ENCODE measurements at regions not wholly inside any gene's neighbourhood (a gene's known extent, or its start where the extent isn't known, plus 50 kb on each side); places are given as distances from the start of the nearest gene placed in this dataset.

DNA sequence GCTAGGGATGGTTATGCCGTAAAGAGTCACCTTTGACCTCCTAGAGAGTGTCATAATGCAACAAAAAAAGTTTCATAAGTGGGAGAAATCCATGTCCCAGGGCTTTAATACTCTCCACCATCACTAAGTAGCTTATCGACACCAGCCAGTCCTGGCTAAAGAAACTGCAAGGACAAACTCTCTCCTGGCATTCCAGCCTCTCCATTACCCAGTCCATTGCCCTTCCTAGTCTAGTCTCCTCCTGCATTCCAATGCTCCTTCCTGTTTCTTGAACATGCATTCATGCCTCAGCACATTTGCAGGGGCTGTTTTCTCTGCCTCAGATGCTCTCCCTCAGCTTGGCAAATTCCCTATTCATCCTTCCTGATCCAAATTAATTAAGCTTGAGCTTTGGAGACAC lies 364.1 kb downstream of the BRINP1 start:
- no peak for DNase-seq (ENCODE audit: low read depth in 2 of 2)

DNA sequence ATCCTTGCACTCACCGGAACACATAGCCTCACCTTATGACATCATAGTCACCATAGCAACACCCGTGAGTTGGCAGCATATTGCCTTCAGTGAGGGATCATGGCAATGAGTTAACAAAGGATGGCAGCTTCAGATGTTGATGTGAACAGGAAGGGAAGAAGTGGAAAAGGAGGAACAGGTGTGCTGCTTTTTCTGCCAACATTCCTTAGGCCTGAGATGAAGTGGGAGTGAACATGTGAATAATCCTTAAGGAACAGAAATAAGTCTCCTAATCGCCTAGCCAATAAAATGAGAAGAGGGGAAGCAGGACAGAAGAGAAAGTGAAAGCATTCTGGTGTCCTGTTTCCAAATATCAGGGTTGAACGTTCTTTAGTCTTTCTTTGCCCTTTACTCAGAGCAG lies 360.0 kb downstream of the BRINP1 start:
- DNase-seq (ENCODE audit: low read depth in 2 of 2) = no peak

DNA sequence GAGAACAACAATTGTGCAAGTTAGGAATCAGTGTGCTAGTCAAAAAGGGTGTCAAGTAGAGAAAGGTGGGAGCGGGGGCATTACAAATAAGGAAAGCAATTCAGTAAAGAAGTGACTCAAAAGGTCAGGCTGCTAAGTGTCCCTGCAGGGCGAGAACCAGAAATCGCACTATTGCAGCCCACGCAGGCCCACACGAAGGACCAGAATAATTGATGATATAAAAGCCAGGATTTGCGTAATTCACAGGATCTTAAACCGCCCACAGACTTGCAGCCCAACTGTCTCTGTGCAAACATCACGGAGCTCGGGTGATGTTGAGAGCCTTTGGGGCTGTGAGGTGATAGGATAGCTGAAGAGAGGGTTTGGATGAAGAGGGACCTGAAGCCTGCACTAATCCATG lies 349.0 kb downstream of the BRINP1 start:
- DNase-seq (ENCODE audit: low read depth in 2 of 2) = no peak

DNA sequence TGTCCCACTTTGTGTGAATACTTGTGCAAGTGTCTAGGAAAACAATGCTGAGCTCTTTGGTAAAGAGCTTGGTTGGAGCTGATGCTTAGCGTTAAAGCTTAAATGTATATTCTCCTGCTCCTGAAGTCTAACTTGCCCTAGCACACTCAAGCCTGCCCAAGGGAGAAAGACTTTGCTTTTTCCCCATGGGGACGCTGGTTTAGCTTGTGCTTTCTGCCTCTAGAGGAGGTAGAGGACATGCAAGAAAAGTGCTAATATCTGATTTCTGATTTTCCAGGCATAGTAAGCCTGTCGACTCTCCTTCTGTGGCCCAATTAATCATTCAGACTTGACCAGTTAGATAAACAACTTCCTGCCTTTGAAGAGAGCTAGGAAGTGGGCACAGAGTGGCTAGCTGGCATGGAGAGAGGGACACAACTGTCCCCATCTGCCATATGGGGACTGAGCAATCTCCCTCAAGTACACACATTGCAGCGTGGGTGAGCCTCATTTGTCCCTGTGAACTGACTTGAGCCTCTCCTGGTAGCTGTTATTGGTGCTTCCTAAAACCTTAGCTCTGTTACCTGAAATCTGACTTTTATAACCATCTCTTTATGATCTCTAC lies 348.4 kb downstream of the BRINP1 start:
- DNase-seq (ENCODE audit: low read depth in 2 of 2) = no peak

DNA sequence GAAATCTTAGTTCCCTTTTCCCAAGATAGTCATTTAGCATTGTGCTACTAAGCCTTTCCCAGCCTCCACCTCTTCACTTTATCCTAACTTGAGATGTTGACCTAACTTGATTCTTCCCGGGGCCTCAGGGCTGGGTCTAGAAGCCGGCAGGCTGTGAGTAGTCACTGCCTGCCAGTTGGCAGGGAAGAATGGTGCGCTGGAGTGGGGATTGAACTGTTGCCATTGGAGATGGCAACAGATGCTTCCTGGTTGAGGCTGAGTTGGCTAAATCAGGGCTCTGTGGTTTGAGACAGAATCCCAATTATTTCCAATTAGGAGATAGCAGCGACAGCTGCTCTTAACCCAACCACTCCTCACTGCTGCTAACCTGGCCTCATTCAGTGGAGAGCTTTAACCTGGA lies 343.1 kb downstream of the BRINP1 start:
- DNase-seq (ENCODE audit: low read depth in 2 of 2) = no peak

DNA sequence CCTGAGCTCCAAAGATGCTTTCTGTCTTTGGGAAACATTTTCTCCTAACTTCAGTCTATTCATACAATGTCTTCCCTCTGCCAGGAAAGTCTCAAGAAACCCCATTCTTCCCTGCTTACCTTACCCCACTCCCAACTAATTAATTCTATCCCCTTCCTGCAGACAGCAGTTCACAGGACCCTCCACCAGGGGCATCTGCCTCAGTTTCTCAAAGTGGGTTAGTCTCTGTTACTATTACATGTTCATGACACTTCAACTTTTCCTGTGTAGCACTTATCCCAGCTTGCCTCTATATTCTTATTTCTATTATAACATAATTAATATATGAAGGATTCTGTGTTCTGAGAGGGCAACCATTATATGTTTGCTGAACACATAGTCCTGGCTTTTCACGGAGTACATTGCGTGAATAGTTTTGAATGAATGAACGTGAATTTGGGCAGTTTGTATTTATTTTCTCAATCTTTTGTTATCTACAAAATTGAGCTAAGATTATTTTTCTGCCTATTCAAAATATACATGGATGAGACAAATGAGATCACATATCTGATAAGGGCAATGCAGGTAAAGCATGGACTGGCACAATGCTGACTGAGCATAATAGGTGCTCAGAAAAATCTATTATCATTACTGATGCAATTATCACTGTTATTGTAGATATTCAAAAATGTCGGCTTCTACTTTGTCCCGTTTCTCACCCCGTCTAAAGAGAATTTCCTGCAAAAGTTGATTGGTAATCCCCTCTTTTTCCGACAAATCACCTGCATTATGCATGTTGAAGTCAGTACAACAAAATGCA lies 341.1 kb downstream of the BRINP1 start:
- DNase-seq (ENCODE audit: low read depth in 2 of 2) = no peak

- no peak for DNase-seq (ENCODE audit: low read depth in 2 of 2)
Measured at GRCh38 chr9:119029886-119030285, 339.3 kb downstream of the BRINP1 start.

GRCh38 chr9:119033596-119033995 lies 335.6 kb downstream of the BRINP1 start:
- DNase-seq (ENCODE audit: low read depth in 2 of 2) = no peak

GRCh38 chr9:119036969-119037368 lies 332.3 kb downstream of the BRINP1 start:
- no peak for DNase-seq (ENCODE audit: low read depth in 2 of 2)

GRCh38 chr9:119043996-119044395 lies 325.2 kb downstream of the BRINP1 start:
- DNase-seq (ENCODE audit: low read depth in 2 of 2) = no peak

- no peak for DNase-seq (ENCODE audit: low read depth in 2 of 2)
Measured at GRCh38 chr9:119044806-119045205, 324.4 kb downstream of the BRINP1 start.

GRCh38 chr9:119047513-119048307 lies 321.5 kb downstream of the BRINP1 start:
- no peak for DNase-seq (ENCODE audit: low read depth in 2 of 2)

DNA sequence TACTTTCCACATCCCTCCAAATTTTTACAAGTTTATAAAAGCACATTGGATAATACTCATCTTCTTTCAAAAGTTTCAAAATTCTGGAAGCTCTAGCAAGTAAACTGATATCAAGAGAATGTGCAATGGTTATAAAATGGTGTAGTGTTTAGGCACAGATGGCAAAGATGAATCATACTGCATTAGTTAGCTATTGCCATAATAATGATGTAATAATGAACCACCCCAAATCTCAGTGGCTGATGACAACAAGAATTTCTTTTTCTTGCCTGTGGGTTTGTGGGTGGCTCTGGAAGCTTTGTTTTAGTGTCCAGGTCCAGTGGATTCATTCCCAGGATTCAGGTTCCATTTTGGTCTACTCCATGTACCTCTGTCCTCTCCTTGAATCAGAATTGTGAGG lies 319.0 kb downstream of the BRINP1 start:
- DNase-seq (ENCODE audit: low read depth in 2 of 2) = no peak

DNA sequence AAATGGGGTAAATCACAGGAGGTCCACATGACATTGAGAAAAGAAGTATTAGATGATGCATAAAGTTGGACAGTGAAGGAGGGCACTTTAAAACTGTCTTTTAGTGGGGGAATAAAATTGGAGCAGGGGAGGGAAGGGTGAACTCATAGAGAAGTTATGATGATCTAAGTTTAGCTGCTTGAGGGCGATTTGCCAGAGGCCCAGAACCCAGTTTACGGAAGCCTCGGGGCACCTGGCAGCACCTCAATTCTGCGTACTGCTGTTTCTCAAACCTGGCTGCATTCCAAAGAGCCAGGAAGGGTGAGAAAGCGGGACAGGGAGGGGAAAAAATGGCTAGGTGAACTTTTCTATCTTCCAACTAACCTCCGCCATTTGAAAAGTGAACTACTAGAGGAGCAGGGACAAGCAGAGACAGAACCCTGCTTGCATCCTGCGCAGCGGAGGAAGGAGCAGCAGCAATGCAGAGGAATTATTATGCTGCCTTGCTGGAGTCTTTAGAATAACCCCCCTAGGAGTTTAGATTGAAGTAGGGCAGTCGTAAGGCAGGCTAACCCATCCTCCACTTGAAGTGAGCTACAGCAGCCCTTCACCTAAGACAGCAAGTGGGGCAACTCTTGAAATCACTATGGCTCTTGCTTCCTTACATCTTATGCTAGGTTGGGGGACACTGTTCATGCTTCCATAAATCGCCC lies 316.8 kb downstream of the BRINP1 start:
- no peak for DNase-seq (ENCODE audit: low read depth in 2 of 2)

GRCh38 chr9:119053070-119053469 lies 316.2 kb downstream of the BRINP1 start:
- DNase-seq (ENCODE audit: low read depth in 2 of 2) = no peak

DNA sequence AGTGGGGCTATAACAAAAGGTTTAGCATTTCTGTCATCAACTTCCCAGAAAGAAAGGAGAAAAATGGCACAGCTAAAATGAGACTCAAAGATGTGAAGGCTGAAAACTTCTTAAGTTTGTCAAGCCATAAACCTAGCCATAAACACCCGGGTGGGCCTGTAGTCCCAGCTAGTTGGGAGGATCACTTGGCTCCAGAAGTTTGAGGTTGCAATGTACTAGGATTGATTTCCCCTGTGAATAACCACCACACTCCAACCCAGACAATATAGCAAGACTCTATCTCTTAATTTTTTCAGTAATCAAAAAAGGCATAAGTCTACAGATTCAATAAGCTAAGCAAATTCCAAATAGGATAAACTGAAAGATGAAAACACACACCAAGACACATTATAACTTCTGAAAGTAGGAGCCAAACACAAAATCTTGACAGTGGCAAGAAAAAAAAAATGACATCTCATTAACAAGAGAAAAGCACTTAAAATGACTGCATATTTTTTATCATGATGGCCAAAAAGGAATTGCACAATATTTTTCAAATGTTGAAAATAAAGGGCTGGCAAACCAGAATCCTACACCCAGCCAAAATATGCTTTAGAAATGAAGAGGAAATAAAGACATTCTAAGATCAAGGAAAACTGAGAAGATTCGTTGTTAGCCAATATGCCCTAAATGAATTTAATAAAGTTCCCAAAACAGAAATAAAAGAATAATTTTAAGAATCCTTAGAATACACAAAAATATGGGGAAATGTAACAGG lies 308.4 kb downstream of the BRINP1 start:
- no peak for DNase-seq (ENCODE audit: low read depth in 2 of 2)

DNA sequence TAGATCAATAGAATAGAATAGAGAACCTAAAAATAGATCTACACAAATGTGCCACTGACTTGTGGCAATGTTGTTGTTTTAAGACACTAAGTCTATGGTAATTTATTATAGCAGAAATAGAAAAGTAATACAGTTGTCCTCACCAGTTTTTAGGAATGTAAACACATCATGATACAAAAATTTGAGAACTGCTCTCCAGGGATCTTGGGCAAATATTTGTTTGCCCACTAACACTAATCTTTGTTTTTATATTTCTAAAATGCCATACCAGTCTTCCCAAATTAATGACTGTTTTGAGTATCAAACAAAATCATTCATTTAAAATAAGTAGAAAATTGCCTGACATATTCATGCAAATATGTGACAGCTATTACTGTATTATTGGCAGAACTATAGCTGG lies 297.6 kb downstream of the BRINP1 start:
- no peak for DNase-seq (ENCODE audit: low read depth in 2 of 2)

- no peak for DNase-seq (ENCODE audit: low read depth in 2 of 2)
Measured at GRCh38 chr9:119074017-119074416, 295.2 kb downstream of the BRINP1 start.

GRCh38 chr9:119078015-119078414 lies 291.2 kb downstream of the BRINP1 start:
- no peak for DNase-seq (ENCODE audit: low read depth in 2 of 2)

- no peak for DNase-seq (ENCODE audit: low read depth in 2 of 2)
Measured at GRCh38 chr9:119083673-119084072, 285.6 kb downstream of the BRINP1 start.

DNA sequence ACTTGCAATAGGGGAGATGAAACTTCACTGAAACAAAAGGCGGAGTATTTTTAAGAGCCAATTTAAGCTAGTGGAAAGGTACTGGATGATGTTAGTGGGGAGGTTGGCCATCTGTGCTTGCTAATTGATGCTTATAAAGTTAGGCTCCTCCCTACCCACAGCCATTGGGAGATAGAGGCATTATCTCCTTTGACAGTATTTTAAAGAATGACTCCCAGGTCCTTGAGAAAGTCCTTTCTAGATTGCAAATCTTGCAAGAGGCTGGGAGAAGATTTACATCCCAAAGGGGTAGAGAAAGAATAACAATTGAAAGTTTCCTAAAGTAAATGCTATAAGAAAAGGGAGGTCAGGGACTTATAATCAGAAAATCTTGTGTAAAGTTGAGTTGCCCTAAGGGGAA lies 282.6 kb downstream of the BRINP1 start:
- DNase-seq (ENCODE audit: low read depth in 2 of 2) = no peak
